ENCODE measurements at regions not wholly inside any gene's neighbourhood (a gene's known extent, or its start where the extent isn't known, plus 50 kb on each side); places are given as distances from the start of the nearest gene placed in this dataset.

GRCh38 chr16:6021276-6021943, 923.8 kb upstream of the EEF2KMT start:
- no peak for DNase-seq

GRCh38 chr16:6020162-6020985, 922.8 kb upstream of the EEF2KMT start:
- DNase-seq, result no peak

GRCh38 chr16:6019490-6019991, 921.9 kb upstream of the EEF2KMT start:
- no peak for DNase-seq

- no peak for DNase-seq
These were observed 921.4 kb upstream of the EEF2KMT start for GRCh38 chr16:6018848-6019489.

GRCh38 chr16:6016530-6017184, 919.1 kb upstream of the EEF2KMT start:
- no peak for DNase-seq

- no peak for DNase-seq
These were observed 915.1 kb upstream of the EEF2KMT start for GRCh38 chr16:6012716-6013115.

GRCh38 chr16:6009151-6009550, 911.6 kb upstream of the EEF2KMT start:
- no peak for DNase-seq

- no peak for DNase-seq
These were observed 911.1 kb upstream of the EEF2KMT start for GRCh38 chr16:6008670-6009069.

GRCh38 chr16:5993356-5993755, 895.8 kb upstream of the EEF2KMT start:
- no peak for DNase-seq

- no peak for DNase-seq
These were observed 885.4 kb upstream of the EEF2KMT start for GRCh38 chr16:5982979-5983378.

- DNase-seq, result no peak
These were observed 882.4 kb upstream of the EEF2KMT start for GRCh38 chr16:5979905-5980550.

GRCh38 chr16:5977329-5977728, 879.7 kb upstream of the EEF2KMT start:
- DNase-seq, result no peak

- no peak for DNase-seq
These were observed 875.2 kb upstream of the EEF2KMT start for GRCh38 chr16:5972747-5973146.

- no peak for DNase-seq
These were observed 874.3 kb upstream of the EEF2KMT start for GRCh38 chr16:5971924-5972323.

- DNase-seq, result no peak
These were observed 873.5 kb upstream of the EEF2KMT start for GRCh38 chr16:5971106-5971505.

GRCh38 chr16:5966004-5966403, 868.4 kb upstream of the EEF2KMT start:
- no peak for DNase-seq

GRCh38 chr16:5965321-5965720, 867.7 kb upstream of the EEF2KMT start:
- DNase-seq, result no peak

GRCh38 chr16:5951486-5951885, 853.9 kb upstream of the EEF2KMT start:
- DNase-seq, result no peak

GRCh38 chr16:5944971-5945370, 847.4 kb upstream of the EEF2KMT start:
- no peak for DNase-seq

- no peak for DNase-seq
These were observed 841.0 kb upstream of the EEF2KMT start for GRCh38 chr16:5938607-5939006.

GRCh38 chr16:5932906-5933305, 835.3 kb upstream of the EEF2KMT start:
- DNase-seq, result no peak

- DNase-seq, result no peak
These were observed 831.0 kb upstream of the EEF2KMT start for GRCh38 chr16:5928476-5929065.
